ENCODE measurements at regions not wholly inside any gene's neighbourhood (a gene's known extent, or its start where the extent isn't known, plus 50 kb on each side); places are given as distances from the start of the nearest gene placed in this dataset.

DNA sequence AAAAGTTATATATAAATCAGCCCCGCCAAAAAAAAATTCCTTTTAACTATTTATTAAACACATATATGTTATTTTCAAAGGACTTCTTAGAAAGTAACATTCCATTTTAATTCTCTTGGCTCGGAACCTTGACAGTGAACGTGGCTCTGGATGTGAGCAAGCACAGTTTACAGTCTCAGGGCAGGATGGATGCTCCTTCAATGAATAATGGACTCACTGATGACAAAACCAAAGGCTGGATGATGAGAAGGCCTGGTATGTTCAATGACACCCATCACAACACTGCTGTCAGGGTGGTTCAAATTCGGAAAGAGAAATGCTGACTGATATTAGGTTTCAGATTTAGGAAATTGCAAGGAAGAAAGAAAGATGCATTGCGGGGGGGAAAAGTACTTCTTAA is 148.8 kb downstream of the SIPA1L2 start:
- Mint-ChIP-seq H3K27ac (no peak overlapping the region), H3K27me3 (peaks cover 2 to 21% (median 6%) of the 10 kb centered on the region in 5 donors), H3K4me1 (no peaks in the 10 kb centered on the region), H3K4me3 (no peak overlapping the region), H3K36me3 (no peaks in the 10 kb centered on the region), H3K9me3 (no peaks in the 10 kb centered on the region)
- ATAC-seq, result no peak
- DNase-seq, result no peak
- POLR2A ChIA-PET, result no interaction called here

DNA sequence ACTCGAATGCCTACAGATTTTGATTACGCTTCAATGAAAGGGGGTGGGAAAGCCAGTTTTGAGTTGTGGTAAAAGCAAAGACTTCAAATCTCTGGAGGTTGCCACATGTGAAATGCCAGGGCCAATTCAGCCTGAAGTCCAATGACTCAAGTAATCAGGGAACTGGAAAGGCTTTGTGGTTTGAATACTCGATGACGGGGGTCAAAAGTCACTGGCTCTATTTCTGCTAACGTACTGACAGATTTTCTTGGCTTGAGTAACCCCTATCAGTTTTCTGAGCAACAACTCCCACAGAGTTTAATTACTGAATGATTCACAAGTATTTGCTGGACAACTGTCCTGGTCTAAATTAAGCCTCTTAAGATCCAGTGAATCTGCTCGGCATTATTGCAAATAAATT is 152.2 kb downstream of the SIPA1L2 start:
- Mint-ChIP-seq H3K9me3 (no peaks in the 10 kb centered on the region), H3K27me3 (peaks cover 2 to 24% (median 6%) of the 10 kb centered on the region in 5 donors), H3K36me3 (peaks cover 0 to 3% (median 0%) of the 10 kb centered on the region in 3 donors), H3K4me3 (no peak overlapping the region), H3K4me1 (peaks cover 0 to 3% (median 0%) of the 10 kb centered on the region in 4 donors), H3K27ac (no peak overlapping the region)
- POLR2A ChIA-PET, result no interaction called here
- DNase-seq (no peak), ATAC-seq (no peak)

GRCh38 chr1:232476538-232476950 is 153.4 kb downstream of the SIPA1L2 start:
- ATAC-seq, result no peak
- Mint-ChIP-seq H3K4me3 (no peak overlapping the region), H3K27ac (no peak overlapping the region), H3K27me3 (peaks cover 2 to 20% (median 6%) of the 10 kb centered on the region in 5 donors), H3K36me3 (peaks cover 0 to 3% (median 0%) of the 10 kb centered on the region in 3 donors), H3K4me1 (peaks cover 0 to 8% (median 4%) of the 10 kb centered on the region in 4 donors), H3K9me3 (no peaks in the 10 kb centered on the region)
- DNase-seq, result no peak
- POLR2A ChIA-PET, result no interaction called here

- Mint-ChIP-seq H3K27me3 (peaks cover 0 to 18% (median 4%) of the 10 kb centered on the region in 5 donors), H3K36me3 (peaks cover 0 to 3% (median 0%) of the 10 kb centered on the region in 3 donors), H3K9me3 (no peaks in the 10 kb centered on the region), H3K4me1 (peaks cover 4 to 15% (median 6%) of the 10 kb centered on the region in 4 donors), H3K27ac (no peak overlapping the region), H3K4me3 (no peak overlapping the region)
- POLR2A ChIA-PET, result no interaction called here
- DNase-seq, result no peak
- ATAC-seq, result no peak
These were observed 155.1 kb downstream of the SIPA1L2 start for GRCh38 chr1:232474826-232475225.

DNA sequence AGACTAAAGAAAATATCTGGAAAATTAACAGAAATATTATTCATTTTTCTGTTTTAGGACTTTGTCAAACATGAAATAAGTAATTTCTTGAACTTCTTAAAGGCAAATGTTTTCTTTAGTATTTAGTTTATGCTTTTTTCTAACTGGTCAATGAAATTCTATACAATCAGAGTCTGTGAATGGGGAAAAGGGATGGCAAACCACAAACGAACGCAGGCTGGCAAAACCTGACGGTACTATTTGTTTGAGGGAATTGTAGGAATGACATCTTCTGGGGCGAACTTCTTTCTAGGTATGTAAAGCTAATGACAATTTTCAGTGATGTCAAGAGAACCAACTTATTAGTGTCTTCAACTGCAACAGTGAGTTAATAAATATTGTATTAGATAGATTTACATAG is 156.0 kb downstream of the SIPA1L2 start:
- no peak overlapping the region for H3K4me3 Mint-ChIP-seq
- peaks cover 4 to 15% (median 6%) of the 10 kb centered on the region in 4 donors for H3K4me1 Mint-ChIP-seq
- peaks cover 0 to 16% (median 4%) of the 10 kb centered on the region in 5 donors for H3K27me3 Mint-ChIP-seq
- ATAC-seq, result no peak
- POLR2A ChIA-PET, result no interaction called here
- no peak overlapping the region for H3K27ac Mint-ChIP-seq
- no peak for DNase-seq
- H3K36me3 Mint-ChIP-seq, result peaks cover 0 to 3% (median 0%) of the 10 kb centered on the region in 3 donors
- no peaks in the 10 kb centered on the region for H3K9me3 Mint-ChIP-seq

GRCh38 chr1:232473324-232473723 is 156.6 kb downstream of the SIPA1L2 start:
- no peak for DNase-seq
- Mint-ChIP-seq H3K4me1 (peaks cover 4 to 15% (median 6%) of the 10 kb centered on the region in 4 donors), H3K36me3 (peaks cover 0 to 3% (median 0%) of the 10 kb centered on the region in 3 donors), H3K27me3 (peaks cover 0 to 16% (median 4%) of the 10 kb centered on the region in 5 donors), H3K27ac (no peak overlapping the region), H3K9me3 (no peaks in the 10 kb centered on the region), H3K4me3 (no peak overlapping the region)
- POLR2A ChIA-PET, result no interaction called here
- ATAC-seq, result no peak

- H3K4me1 Mint-ChIP-seq, result peaks cover 5 to 22% (median 8%) of the 10 kb centered on the region in 4 donors
- H3K9me3 Mint-ChIP-seq, result no peaks in the 10 kb centered on the region
- POLR2A ChIA-PET, result no interaction called here
- no peak overlapping the region for H3K4me3 Mint-ChIP-seq
- no peak for ATAC-seq
- peaks cover 0 to 16% (median 2%) of the 10 kb centered on the region in 5 donors for H3K27me3 Mint-ChIP-seq
- H3K36me3 Mint-ChIP-seq, result peaks cover 0 to 3% (median 0%) of the 10 kb centered on the region in 3 donors
- no peak overlapping the region for H3K27ac Mint-ChIP-seq
- no peak for DNase-seq
These were observed 157.4 kb downstream of the SIPA1L2 start for GRCh38 chr1:232472485-232473041.

- H3K4me3 Mint-ChIP-seq, result peak overlapping the region in 1 of 10 donors; percentile 30
- DNase-seq (no peak), ATAC-seq (no peak)
- H3K27ac Mint-ChIP-seq, result no peak overlapping the region
- POLR2A ChIA-PET, result no interaction called here
- peaks cover 0 to 3% (median 0%) of the 10 kb centered on the region in 3 donors for H3K36me3 Mint-ChIP-seq
- no peaks in the 10 kb centered on the region for H3K9me3 Mint-ChIP-seq
- peaks cover 0 to 7% (median 2%) of the 10 kb centered on the region in 5 donors for H3K27me3 Mint-ChIP-seq
- peaks cover 10 to 27% (median 13%) of the 10 kb centered on the region in 4 donors for H3K4me1 Mint-ChIP-seq
These were observed 158.7 kb downstream of the SIPA1L2 start for GRCh38 chr1:232471250-232471649.

- POLR2A ChIA-PET, result no interaction called here
- DNase-seq (no peak), ATAC-seq (no peak)
- Mint-ChIP-seq H3K9me3 (no peaks in the 10 kb centered on the region), H3K36me3 (peaks cover 0 to 3% (median 0%) of the 10 kb centered on the region in 3 donors), H3K27me3 (peaks cover 0 to 4% (median 0%) of the 10 kb centered on the region in 5 donors), H3K27ac (no peak overlapping the region), H3K4me1 (peaks cover 10 to 27% (median 13%) of the 10 kb centered on the region in 4 donors), H3K4me3 (no peak overlapping the region)
These were observed 159.2 kb downstream of the SIPA1L2 start for GRCh38 chr1:232470711-232471110.

- H3K27ac Mint-ChIP-seq, result no peak overlapping the region
These were observed 161.7 kb downstream of the SIPA1L2 start for GRCh38 chr1:232468249-232468648.

GRCh38 chr1:232467073-232467760 is 162.7 kb downstream of the SIPA1L2 start:
- no peaks in the 10 kb centered on the region for H3K36me3 Mint-ChIP-seq
- peak in 1 of 2 donors; percentile 67 for ATAC-seq
- peaks cover 8 to 26% (median 13%) of the 10 kb centered on the region in 4 donors for H3K4me1 Mint-ChIP-seq
- no peaks in the 10 kb centered on the region for H3K9me3 Mint-ChIP-seq
- H3K27me3 Mint-ChIP-seq, result no peaks in the 10 kb centered on the region
- no peak overlapping the region for H3K4me3 Mint-ChIP-seq
- peak in 1 of 10 donors; percentile 18 for DNase-seq
- POLR2A ChIA-PET, result no interaction called here
- H3K27ac Mint-ChIP-seq, result no peak overlapping the region

More at GRCh38 chr1:232468249-232468648, 161.7 kb downstream of the SIPA1L2 start:
- POLR2A ChIA-PET, result no interaction called here
- Mint-ChIP-seq H3K4me3 (no peak overlapping the region), H3K36me3 (peaks cover 0 to 3% (median 0%) of the 10 kb centered on the region in 3 donors), H3K4me1 (peaks cover 8 to 27% (median 13%) of the 10 kb centered on the region in 4 donors), H3K9me3 (no peaks in the 10 kb centered on the region), H3K27me3 (no peaks in the 10 kb centered on the region)
- DNase-seq (no peak), ATAC-seq (no peak)

- H3K36me3 Mint-ChIP-seq, result no peaks in the 10 kb centered on the region
- H3K4me1 Mint-ChIP-seq, result peaks cover 5 to 12% (median 8%) of the 10 kb centered on the region in 4 donors
- DNase-seq, result no peak
- H3K27me3 Mint-ChIP-seq, result no peaks in the 10 kb centered on the region
- H3K4me3 Mint-ChIP-seq, result no peak overlapping the region
- H3K9me3 Mint-ChIP-seq, result no peaks in the 10 kb centered on the region
- no peak overlapping the region for H3K27ac Mint-ChIP-seq
- no peak for ATAC-seq
- POLR2A ChIA-PET, result no interaction called here
These were observed 165.6 kb downstream of the SIPA1L2 start for GRCh38 chr1:232464325-232464724.

- H3K36me3 Mint-ChIP-seq, result no peaks in the 10 kb centered on the region
- POLR2A ChIA-PET, result no interaction called here
- no peak overlapping the region for H3K27ac Mint-ChIP-seq
These were observed 166.7 kb downstream of the SIPA1L2 start for GRCh38 chr1:232463225-232463624.

More at GRCh38 chr1:232463225-232463624, 166.7 kb downstream of the SIPA1L2 start:
- Mint-ChIP-seq H3K27me3 (no peaks in the 10 kb centered on the region), H3K4me1 (peaks cover 5 to 12% (median 9%) of the 10 kb centered on the region in 4 donors), H3K9me3 (no peaks in the 10 kb centered on the region), H3K4me3 (no peak overlapping the region)
- DNase-seq (no peak), ATAC-seq (no peak)
